ENCODE measurements at regions not wholly inside any gene's neighbourhood (a gene's known extent, or its start where the extent isn't known, plus 50 kb on each side); places are given as distances from the start of the nearest gene placed in this dataset.

DNA sequence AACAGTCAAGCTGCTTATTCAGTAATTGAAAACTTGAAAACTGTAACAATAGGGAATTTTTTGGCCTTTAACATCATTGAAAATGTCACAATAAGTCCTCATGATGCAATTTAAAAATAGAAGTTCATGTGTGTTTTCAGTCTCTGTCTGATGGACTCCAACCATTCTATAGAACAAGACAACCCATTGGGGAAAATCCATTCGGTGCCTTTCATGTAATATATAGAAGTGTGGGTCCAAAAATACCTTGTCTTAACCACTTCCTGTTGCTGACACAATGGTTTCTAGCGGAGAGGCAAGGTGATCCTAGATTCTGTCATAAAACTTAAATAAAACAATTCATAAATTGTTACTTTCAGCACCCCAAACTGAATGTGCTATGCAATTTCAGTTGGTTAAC lies 1131.3 kb upstream of the MAP3K7 start:
- TF ChIP-seq, protein P1, sequence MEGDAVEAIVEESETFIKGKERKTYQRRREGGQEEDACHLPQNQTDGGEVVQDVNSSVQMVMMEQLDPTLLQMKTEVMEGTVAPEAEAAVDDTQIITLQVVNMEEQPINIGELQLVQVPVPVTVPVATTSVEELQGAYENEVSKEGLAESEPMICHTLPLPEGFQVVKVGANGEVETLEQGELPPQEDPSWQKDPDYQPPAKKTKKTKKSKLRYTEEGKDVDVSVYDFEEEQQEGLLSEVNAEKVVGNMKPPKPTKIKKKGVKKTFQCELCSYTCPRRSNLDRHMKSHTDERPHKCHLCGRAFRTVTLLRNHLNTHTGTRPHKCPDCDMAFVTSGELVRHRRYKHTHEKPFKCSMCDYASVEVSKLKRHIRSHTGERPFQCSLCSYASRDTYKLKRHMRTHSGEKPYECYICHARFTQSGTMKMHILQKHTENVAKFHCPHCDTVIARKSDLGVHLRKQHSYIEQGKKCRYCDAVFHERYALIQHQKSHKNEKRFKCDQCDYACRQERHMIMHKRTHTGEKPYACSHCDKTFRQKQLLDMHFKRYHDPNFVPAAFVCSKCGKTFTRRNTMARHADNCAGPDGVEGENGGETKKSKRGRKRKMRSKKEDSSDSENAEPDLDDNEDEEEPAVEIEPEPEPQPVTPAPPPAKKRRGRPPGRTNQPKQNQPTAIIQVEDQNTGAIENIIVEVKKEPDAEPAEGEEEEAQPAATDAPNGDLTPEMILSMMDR (conservative IDR thresholded peaks at IDR 0.05; ENCODE audit: low read depth, low read length), result no peak
- no peak for TF ChIP-seq EZH2 (IDR thresholded peaks at IDR 0.05; ENCODE audit: borderline replicate concordance, low read depth, low read length, poor library complexity, severe bottlenecking)

Data from A673 (cell line).